B cell (primary cell): ENCODE measurements at regions not wholly inside any gene's neighbourhood (a gene's known extent, or its start where the extent isn't known, plus 50 kb on each side); places are given as distances from the start of the nearest gene placed in this dataset.
"Not testable (repeated sequence)": the region's sequence is repeated elsewhere in the genome, so short reads cannot be mapped to it uniquely, and the experiment has no call there.

Experiments used
- EZH2 ChIP-seq: IDR thresholded peaks from 2 replicates; pipeline ENCODE4 v1.6.1; 2012; ENCODE audit warnings: borderline replicate concordance, low read depth, mild to moderate bottlenecking, moderate library complexity, low read length; ENCODE audit not compliant: insufficient read depth, poor library complexity, severe bottlenecking
- TF ChIP-seq, protein P1 (sequence below): fragments of 200-600 bp; IDR thresholded peaks from one replicate; pipeline ENCODE4 v1.8.0; 2022; ENCODE audit warnings: antibody characterized with exemption, mild to moderate bottlenecking

DNA sequence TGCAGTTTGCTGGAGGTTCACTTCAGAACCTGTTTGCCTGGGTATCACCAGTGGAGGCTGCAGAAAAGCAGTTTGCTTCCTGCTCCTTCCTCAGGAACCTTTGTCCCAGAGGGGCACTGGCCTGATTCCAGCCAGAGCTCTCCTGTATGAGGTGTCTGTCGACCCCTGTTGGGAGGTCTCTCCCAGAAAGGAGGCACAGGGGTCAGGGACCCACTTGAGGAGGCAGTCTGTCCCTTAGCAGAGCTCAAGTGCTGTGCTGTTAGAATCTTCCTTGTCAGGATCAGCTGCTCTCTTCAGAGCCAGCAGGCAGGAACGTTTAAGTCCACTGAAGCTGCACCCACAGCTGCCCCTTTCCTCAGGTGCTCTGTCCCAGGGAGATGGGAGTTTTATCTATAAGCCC, 164.8 kb downstream of the TTC6 start:
- TF ChIP-seq, protein P1, sequence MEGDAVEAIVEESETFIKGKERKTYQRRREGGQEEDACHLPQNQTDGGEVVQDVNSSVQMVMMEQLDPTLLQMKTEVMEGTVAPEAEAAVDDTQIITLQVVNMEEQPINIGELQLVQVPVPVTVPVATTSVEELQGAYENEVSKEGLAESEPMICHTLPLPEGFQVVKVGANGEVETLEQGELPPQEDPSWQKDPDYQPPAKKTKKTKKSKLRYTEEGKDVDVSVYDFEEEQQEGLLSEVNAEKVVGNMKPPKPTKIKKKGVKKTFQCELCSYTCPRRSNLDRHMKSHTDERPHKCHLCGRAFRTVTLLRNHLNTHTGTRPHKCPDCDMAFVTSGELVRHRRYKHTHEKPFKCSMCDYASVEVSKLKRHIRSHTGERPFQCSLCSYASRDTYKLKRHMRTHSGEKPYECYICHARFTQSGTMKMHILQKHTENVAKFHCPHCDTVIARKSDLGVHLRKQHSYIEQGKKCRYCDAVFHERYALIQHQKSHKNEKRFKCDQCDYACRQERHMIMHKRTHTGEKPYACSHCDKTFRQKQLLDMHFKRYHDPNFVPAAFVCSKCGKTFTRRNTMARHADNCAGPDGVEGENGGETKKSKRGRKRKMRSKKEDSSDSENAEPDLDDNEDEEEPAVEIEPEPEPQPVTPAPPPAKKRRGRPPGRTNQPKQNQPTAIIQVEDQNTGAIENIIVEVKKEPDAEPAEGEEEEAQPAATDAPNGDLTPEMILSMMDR, result not testable (repeated sequence)
- not testable (repeated sequence) for TF ChIP-seq EZH2
